C4-2B (cell line): ENCODE measurements at regions not wholly inside any gene's neighbourhood (a gene's known extent, or its start where the extent isn't known, plus 50 kb on each side); places are given as distances from the start of the nearest gene placed in this dataset.

Experiments used
- ZFX ChIP-seq: fragments of 450-650 bp; IDR thresholded peaks from 2 replicates; pipeline ENCODE4 v1.6.1; 2017
- TF ChIP-seq, protein P1 (sequence below): fragments of 450-650 bp; conservative IDR thresholded peaks from 2 replicates; pipeline ENCODE4 v1.5.1; 2017; ENCODE audit warnings: mild to moderate bottlenecking

DNA sequence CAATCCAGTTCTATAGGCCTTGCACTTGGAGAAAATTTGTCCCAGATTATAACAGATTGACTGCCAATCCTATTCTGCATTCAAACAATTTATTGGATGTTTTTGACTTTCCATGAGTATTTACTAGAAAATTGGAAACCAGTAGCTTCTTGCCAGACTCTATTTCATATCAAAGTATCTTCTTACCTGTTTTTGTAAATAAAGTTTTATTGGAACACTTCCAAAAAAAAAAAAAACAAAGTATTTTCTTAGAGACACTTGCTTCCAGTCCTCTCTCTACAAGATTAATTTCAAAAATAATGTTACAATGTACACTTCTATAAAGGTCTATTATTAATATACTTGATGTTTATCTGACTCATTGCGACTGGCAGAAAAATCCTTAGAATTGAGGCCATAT, 209.2 kb upstream of the PCDH9 start:
- TF ChIP-seq, protein P1, sequence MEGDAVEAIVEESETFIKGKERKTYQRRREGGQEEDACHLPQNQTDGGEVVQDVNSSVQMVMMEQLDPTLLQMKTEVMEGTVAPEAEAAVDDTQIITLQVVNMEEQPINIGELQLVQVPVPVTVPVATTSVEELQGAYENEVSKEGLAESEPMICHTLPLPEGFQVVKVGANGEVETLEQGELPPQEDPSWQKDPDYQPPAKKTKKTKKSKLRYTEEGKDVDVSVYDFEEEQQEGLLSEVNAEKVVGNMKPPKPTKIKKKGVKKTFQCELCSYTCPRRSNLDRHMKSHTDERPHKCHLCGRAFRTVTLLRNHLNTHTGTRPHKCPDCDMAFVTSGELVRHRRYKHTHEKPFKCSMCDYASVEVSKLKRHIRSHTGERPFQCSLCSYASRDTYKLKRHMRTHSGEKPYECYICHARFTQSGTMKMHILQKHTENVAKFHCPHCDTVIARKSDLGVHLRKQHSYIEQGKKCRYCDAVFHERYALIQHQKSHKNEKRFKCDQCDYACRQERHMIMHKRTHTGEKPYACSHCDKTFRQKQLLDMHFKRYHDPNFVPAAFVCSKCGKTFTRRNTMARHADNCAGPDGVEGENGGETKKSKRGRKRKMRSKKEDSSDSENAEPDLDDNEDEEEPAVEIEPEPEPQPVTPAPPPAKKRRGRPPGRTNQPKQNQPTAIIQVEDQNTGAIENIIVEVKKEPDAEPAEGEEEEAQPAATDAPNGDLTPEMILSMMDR: no peak
- no peak for TF ChIP-seq ZFX
